Fibroblast of pulmonary artery (primary cell): ENCODE measurements at regions not wholly inside any gene's neighbourhood (a gene's known extent, or its start where the extent isn't known, plus 50 kb on each side); places are given as distances from the start of the nearest gene placed in this dataset.

ENCODE experiments used
- DNase-seq: peaks from one replicate; pipeline ENCODE4 v3.0.0-alpha.2; 2010; ENCODE audit warnings: low read depth
- H3K4me3 ChIP-seq: replicated peaks from 2 replicates; pipeline ENCODE4 v1.5.1; 2011; ENCODE audit warnings: low read depth, mild to moderate bottlenecking, control low read depth, low read length, moderate library complexity
- TF ChIP-seq, protein P1 (sequence below): IDR thresholded peaks from 2 replicates; pipeline ENCODE4 v1.5.1; 2011; ENCODE audit warnings: mild to moderate bottlenecking, control low read depth, low read length, inconsistent platforms; ENCODE audit errors: missing control alignments

DNA sequence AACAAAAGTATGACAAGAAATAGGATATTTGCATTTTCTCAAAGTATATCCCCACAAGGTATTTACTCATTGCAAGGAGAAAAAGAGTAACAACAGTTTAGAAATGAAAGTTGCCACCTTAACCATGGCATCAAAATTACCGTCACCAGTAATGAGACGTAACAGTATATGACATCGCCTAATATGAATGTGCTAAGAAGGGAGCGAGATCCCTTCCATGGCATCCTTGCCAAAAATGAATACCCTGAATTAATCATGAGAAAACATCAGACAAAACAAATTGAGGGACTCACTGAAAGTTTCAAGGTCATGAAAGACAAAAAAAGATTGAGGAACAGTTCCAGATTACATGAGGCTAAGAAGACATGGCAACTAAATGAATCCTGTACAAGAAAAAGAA, 78.9 kb upstream of the MROH9 start:
- TF ChIP-seq, protein P1, sequence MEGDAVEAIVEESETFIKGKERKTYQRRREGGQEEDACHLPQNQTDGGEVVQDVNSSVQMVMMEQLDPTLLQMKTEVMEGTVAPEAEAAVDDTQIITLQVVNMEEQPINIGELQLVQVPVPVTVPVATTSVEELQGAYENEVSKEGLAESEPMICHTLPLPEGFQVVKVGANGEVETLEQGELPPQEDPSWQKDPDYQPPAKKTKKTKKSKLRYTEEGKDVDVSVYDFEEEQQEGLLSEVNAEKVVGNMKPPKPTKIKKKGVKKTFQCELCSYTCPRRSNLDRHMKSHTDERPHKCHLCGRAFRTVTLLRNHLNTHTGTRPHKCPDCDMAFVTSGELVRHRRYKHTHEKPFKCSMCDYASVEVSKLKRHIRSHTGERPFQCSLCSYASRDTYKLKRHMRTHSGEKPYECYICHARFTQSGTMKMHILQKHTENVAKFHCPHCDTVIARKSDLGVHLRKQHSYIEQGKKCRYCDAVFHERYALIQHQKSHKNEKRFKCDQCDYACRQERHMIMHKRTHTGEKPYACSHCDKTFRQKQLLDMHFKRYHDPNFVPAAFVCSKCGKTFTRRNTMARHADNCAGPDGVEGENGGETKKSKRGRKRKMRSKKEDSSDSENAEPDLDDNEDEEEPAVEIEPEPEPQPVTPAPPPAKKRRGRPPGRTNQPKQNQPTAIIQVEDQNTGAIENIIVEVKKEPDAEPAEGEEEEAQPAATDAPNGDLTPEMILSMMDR, result no peak
- DNase-seq, result peak; percentile 20
- H3K4me3 ChIP-seq, result no peak overlapping the region

DNA sequence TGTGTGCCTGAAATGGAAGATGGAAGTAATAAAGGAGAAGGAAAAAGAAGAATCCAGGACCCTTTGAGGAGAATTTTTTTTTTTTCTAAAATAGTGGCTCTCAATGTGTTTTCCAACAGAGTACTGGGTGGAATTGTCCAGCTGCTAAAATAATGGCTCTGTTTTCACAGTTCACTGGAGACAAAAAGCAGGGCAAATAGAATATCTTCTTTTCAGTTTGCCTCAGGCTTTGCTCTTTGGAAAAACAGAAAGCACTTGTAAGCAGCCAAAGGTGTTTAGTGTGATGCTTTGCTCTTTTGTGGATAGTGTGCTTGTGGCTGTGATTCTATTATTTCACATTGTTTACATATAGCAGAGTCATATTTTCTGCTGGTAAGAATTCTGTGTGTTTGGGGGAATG, 77.4 kb upstream of the MROH9 start:
- TF ChIP-seq, protein P1, result no peak
- DNase-seq, result no peak

DNA sequence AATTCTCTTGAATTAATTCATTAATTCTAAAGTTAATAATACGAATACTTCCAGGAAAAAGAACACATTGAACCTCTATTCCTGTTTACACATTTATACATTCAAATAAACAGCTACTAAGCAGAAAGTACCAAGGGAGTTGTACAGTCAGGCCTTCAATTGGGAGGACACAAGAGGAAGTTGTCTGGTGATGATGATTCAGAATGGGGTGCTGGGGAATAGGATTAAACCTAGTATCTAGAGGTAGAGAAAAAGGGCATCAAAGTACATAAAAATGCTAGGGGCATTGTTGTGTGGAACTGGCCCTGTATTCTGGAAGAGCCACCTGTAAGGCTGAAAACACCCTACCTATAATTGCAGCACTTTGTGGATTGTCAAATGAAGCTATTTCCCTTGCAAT, 71.7 kb upstream of the MROH9 start:
- DNase-seq, result no peak
- no peak overlapping the region for H3K4me3 ChIP-seq
- TF ChIP-seq, protein P1, result no peak

More for the DNA sequence above, 77.4 kb upstream of the MROH9 start:
- no peak overlapping the region for H3K4me3 ChIP-seq

DNA sequence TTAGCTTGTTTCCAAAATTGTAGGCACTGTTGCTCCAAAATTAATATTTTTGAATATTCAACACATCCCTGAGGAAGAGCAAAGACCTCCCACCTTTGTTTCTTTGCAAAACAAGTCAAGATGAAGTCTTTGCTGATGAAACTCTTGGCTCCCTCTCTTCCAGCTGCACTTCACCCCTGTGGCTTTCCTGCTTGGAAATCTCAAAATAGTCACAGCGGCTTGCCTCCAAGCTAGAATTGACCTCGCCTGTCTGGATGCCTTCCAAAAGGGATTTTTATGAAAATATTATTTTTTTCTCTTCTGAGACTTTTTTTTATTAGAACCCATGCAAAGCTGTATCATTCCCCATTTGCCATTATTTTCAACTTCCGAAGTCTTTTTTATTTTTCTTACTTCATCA, 71.1 kb upstream of the MROH9 start:
- TF ChIP-seq, protein P1, result no peak
- no peak overlapping the region for H3K4me3 ChIP-seq
- peak; percentile 34 for DNase-seq

DNA sequence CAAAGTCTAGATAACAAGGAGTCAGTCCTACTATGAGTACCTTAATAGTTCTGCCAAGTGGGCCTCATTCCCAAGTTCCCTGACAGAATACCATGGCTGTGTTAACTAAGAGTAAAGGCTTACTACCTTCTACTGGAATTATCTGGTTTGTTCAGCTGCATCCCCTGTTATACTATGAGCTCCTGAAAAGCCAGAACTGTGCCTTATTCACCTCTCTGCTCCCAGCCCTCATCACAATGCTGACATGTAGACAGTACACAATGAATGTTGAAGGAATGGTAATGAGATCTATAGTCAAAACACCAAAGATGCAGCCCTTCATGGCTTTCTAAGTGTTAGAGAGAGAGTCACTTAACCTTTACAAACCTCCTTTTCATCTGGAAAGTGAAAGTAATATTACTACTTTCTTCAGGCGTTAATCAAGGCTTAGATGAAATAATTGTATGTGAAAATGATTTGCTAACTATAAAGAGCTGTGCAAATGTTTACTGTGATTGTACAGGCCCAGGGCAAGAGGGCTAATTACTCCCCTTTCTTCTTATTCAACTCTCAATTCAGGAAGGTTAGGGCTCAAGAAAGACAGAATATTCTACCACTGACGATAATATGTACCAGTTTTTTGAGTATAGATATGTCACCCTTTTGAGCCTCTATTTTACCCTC, 70.3 kb upstream of the MROH9 start:
- no peak overlapping the region for H3K4me3 ChIP-seq
- TF ChIP-seq, protein P1, result no peak
- DNase-seq, result no peak

DNA sequence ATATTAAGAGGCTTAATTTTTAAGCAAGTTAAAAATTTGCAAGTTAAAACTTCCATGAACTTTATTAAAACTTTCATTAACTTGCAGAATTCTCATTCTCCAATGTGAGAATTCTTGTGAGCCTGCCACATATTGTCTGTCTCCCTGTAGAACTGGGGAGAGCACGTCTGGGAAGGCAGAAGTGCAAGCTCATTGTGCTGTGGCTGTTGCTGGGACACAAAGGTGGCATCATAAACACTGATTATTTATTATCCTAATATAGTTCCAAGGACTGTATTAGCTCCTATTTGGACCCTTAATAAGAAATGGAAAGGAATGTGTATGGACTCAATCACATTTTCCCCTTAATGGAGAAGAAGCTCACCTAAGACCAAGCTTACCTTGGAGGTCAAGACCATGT, 68.7 kb upstream of the MROH9 start:
- H3K4me3 ChIP-seq, result no peak overlapping the region
- TF ChIP-seq, protein P1, result no peak
- DNase-seq, result no peak

DNA sequence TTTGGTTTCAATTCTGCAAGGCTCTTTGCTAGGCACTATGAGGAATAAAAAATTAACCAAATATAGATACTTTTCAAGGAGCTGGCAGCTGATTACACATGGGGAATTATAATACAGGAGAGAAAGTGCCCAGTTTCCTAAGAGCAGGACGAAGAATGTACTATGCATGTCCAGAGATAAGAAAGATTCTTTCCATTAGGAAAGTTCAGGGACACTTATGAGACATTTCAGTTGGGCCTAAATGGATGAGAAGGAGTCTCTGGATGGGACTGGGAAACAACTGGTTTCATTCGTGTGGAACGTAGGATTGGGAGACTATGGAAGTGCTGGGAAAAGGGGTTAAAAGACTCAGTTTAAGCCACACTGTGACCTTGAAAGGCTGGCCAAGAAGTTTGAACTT, 63.5 kb upstream of the MROH9 start:
- H3K4me3 ChIP-seq, result no peak overlapping the region
- TF ChIP-seq, protein P1, result no peak
- DNase-seq, result no peak
